ENCODE measurements at regions not wholly inside any gene's neighbourhood (a gene's known extent, or its start where the extent isn't known, plus 50 kb on each side); places are given as distances from the start of the nearest gene placed in this dataset.
"Not testable (repeated sequence)": the region's sequence is repeated elsewhere in the genome, so short reads cannot be mapped to it uniquely, and the experiment has no call there.

DNA sequence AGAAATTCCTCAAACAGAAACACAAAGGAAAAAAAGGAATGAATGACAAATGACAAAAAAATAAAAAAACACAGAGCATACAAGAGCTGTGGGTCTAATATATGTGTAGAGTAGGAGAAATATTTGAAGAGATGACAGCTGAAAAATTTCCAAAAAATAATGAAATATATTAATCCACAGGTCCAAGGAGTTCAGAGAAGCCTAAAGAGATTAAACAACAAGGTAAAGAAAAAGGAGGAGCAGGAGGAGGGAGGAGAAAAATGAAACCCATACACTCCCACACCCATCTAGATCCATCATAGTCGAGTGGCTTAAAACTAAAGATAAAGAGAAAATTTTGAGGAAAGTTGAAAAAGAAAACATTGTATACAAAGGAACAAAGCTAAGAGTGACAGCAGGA lies 182.4 kb upstream of the MAP3K1 start:
- intact Hi-C loops (cut with DNase I) = no loop called here
- ATAC-seq = no peak
- no peak for DNase-seq
- no peaks in the 10 kb centered on the region for H3K27me3 ChIP-seq
- H3K36me3 ChIP-seq = no peaks in the 10 kb centered on the region
- no peak overlapping the region for H3K27ac ChIP-seq
- H3K4me3 ChIP-seq = no peak overlapping the region
- H3K4me1 ChIP-seq = no peaks in the 10 kb centered on the region
- TF ChIP-seq, protein P1, sequence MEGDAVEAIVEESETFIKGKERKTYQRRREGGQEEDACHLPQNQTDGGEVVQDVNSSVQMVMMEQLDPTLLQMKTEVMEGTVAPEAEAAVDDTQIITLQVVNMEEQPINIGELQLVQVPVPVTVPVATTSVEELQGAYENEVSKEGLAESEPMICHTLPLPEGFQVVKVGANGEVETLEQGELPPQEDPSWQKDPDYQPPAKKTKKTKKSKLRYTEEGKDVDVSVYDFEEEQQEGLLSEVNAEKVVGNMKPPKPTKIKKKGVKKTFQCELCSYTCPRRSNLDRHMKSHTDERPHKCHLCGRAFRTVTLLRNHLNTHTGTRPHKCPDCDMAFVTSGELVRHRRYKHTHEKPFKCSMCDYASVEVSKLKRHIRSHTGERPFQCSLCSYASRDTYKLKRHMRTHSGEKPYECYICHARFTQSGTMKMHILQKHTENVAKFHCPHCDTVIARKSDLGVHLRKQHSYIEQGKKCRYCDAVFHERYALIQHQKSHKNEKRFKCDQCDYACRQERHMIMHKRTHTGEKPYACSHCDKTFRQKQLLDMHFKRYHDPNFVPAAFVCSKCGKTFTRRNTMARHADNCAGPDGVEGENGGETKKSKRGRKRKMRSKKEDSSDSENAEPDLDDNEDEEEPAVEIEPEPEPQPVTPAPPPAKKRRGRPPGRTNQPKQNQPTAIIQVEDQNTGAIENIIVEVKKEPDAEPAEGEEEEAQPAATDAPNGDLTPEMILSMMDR (IDR thresholded peaks at IDR 0.05) = no peak
- H3K9me3 ChIP-seq = no peaks in the 10 kb centered on the region

DNA sequence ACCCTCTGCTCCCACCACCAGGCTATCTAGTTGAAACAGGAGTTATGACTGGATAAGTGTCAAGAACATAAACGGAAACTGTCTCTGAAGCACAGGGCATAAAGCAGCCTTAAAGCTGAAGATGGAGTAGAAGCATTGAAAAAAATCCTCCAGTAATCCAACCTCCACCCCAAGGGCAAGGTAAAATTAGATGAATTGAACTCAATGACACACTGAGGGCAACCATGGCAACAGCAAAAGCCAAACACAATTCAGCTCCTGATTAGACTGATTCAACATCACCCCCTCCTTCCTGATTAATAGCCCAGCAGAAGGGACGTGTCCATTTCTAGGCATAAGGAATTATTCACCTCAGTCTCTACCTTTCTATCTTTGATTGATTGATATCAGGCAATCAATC lies 183.2 kb upstream of the MAP3K1 start:
- H3K27me3 ChIP-seq = no peaks in the 10 kb centered on the region
- H3K36me3 ChIP-seq = no peaks in the 10 kb centered on the region
- ATAC-seq (no peak), DNase-seq (no peak)
- TF ChIP-seq, protein P1 (IDR thresholded peaks at IDR 0.05) = no peak
- intact Hi-C loops (cut with DNase I) = no loop called here
- H3K9me3 ChIP-seq = no peaks in the 10 kb centered on the region
- no peaks in the 10 kb centered on the region for H3K4me1 ChIP-seq
- no peak overlapping the region for H3K27ac ChIP-seq
- no peak overlapping the region for H3K4me3 ChIP-seq

DNA sequence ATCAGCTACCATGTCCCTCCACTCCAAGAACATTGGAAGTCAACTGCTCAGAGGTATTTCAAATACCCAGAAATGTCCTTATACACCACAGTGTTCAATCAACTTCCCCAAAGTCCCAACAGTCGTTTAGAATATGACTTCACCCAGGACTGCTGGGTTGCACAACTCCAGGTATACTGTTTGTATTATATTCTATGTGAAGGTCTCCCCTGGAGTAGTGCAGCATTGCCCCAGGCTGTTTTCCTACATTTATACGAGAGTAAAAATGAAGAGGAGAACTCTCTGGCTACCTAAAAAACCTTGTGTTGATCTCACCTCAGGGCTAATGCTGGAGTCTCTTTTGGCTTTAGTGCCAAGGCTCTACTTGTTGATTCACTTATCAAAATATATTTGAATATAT lies 183.6 kb upstream of the MAP3K1 start:
- H3K27me3 ChIP-seq = no peaks in the 10 kb centered on the region
- TF ChIP-seq, protein P1 (IDR thresholded peaks at IDR 0.05) = no peak
- no peak for ATAC-seq
- no peaks in the 10 kb centered on the region for H3K4me1 ChIP-seq
- no peaks in the 10 kb centered on the region for H3K36me3 ChIP-seq
- no peak overlapping the region for H3K4me3 ChIP-seq
- intact Hi-C loops (cut with DNase I) = no loop called here
- no peak for DNase-seq
- H3K27ac ChIP-seq = no peak overlapping the region
- H3K9me3 ChIP-seq = no peaks in the 10 kb centered on the region

DNA sequence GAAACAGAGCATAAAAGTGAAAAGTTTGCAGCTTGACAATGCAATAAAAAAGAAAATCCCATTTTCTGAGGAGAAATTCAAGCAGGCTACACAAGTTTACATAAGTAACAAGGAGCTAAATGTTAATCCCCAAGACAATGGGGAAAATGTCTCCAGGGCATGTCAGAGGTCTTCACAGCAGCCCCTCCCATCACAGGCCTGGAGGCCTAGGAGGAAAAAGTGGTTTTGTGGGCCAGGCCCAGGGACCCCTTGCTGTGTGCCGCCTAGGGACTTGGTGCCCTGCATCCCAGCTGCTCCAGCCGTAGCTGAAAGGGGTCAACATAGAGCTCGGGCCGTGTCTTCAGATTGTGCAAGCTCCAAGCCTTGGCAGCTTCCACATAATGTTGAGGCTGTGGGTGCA lies 186.7 kb upstream of the MAP3K1 start:
- not testable (repeated sequence) for H3K27ac ChIP-seq, H3K27me3 ChIP-seq, ATAC-seq

DNA sequence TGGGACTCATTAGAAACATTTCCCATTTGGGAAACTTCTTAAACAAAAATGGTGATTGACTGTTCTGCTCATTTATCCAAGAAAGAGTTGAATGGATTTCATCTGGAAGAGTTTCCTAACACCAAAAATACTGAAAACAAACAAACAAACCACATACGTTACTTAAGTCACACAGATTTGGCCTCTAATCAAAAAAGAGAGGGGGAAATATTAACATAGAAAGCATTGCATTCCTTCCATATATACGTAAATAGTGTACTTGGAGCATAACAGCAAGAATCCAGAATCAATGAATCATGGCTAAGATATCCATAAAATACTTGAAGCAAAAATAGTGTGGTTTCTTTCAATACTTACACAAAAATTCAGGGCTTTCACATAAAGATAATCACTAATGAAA lies 189.8 kb upstream of the MAP3K1 start:
- H3K36me3 ChIP-seq = no peaks in the 10 kb centered on the region

More for the DNA sequence above, 186.7 kb upstream of the MAP3K1 start:
- H3K9me3 ChIP-seq; H3K36me3 ChIP-seq; H3K4me3 ChIP-seq; DNase-seq; H3K4me1 ChIP-seq; intact Hi-C loops (cut with DNase I): not testable (repeated sequence)

DNA sequence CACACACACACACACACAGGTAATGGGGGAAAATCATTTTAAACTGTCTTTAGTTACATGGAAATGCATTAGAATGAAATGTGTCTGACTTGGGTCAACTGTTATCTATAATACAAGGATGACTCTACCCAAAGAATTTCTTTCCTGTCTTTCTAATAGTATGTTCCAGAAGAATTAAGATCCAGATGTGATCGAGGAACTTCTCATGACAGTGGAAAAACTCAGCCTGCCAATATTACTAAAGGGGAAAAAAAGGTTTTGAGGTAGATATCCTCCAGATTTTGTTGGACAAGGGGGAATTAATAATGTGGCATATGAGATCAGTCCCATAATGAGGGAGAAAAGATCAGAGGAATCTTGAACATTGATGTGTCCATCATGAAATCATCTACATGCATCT lies 190.6 kb upstream of the MAP3K1 start:
- TF ChIP-seq, protein P1 (IDR thresholded peaks at IDR 0.05) = no peak
- intact Hi-C loops (cut with DNase I) = no loop called here

More for the DNA sequence above, 189.8 kb upstream of the MAP3K1 start:
- intact Hi-C loops (cut with DNase I) = no loop called here
- no peak for DNase-seq
- H3K4me3 ChIP-seq = no peak overlapping the region
- no peaks in the 10 kb centered on the region for H3K9me3 ChIP-seq
- ATAC-seq = no peak
- H3K4me1 ChIP-seq = no peaks in the 10 kb centered on the region
- no peak overlapping the region for H3K27ac ChIP-seq
- TF ChIP-seq, protein P1 (IDR thresholded peaks at IDR 0.05) = no peak
- no peaks in the 10 kb centered on the region for H3K27me3 ChIP-seq

More for the DNA sequence above, 190.6 kb upstream of the MAP3K1 start:
- Histone ChIP-seq H3K9me3 (no peaks in the 10 kb centered on the region), H3K4me1 (no peaks in the 10 kb centered on the region), H3K36me3 (no peaks in the 10 kb centered on the region), H3K4me3 (no peak overlapping the region), H3K27me3 (no peaks in the 10 kb centered on the region), H3K27ac (no peak overlapping the region)
- no peak for ATAC-seq
- no peak for DNase-seq

Measured in upper lobe of right lung (tissue), 1 donor.